GM12875 (cell line): ENCODE measurements at regions not wholly inside any gene's neighbourhood (a gene's known extent, or its start where the extent isn't known, plus 50 kb on each side); places are given as distances from the start of the nearest gene placed in this dataset.

ENCODE experiments used
- H3K4me3 ChIP-seq: one replicate; pipeline ENCODE4 v1.5.1; 2011; ENCODE audit warnings: low read depth, low read length, control low read depth
- CTCF ChIP-seq: IDR thresholded peaks from 2 replicates; pipeline ENCODE4 v1.5.1; 2011; ENCODE audit warnings: low read depth, mild to moderate bottlenecking, control low read depth, inconsistent platforms, low read length, moderate library complexity, borderline replicate concordance; ENCODE audit not compliant: insufficient read depth

- H3K4me3 ChIP-seq, result no peak overlapping the region
- no peak for TF ChIP-seq CTCF
Measured at GRCh38 chr2:8026381-8026780, 655.5 kb upstream of the ID2 start.

- TF ChIP-seq CTCF, result no peak
- H3K4me3 ChIP-seq, result no peak overlapping the region
Measured at GRCh38 chr2:8027387-8027786, 654.5 kb upstream of the ID2 start.

GRCh38 chr2:8028036-8028435 is 653.8 kb upstream of the ID2 start:
- TF ChIP-seq CTCF, result no peak
- no peak overlapping the region for H3K4me3 ChIP-seq

- no peak overlapping the region for H3K4me3 ChIP-seq
- TF ChIP-seq CTCF, result no peak
Measured at GRCh38 chr2:8028436-8028835, 653.4 kb upstream of the ID2 start.

DNA sequence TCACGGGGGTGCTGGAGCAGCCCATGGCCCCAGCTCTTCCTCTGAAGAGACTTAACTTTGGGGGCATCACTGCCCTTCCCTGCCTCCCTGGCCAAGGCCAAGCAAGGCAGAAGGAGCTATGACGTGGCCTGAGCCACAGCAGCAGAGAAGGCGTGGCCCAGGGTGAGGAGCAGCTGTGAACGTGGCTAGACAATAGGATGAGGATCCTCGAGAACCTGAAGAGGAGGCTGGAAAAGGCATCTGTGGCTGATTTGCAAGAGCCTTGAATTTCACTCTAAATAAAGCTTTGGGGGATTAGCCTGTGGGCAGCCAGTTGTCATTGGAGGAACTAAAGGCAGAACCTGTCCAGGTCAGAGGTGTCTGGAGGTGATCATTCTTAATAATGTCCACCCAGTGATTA is 652.9 kb upstream of the ID2 start:
- no peak for TF ChIP-seq CTCF
- no peak overlapping the region for H3K4me3 ChIP-seq

DNA sequence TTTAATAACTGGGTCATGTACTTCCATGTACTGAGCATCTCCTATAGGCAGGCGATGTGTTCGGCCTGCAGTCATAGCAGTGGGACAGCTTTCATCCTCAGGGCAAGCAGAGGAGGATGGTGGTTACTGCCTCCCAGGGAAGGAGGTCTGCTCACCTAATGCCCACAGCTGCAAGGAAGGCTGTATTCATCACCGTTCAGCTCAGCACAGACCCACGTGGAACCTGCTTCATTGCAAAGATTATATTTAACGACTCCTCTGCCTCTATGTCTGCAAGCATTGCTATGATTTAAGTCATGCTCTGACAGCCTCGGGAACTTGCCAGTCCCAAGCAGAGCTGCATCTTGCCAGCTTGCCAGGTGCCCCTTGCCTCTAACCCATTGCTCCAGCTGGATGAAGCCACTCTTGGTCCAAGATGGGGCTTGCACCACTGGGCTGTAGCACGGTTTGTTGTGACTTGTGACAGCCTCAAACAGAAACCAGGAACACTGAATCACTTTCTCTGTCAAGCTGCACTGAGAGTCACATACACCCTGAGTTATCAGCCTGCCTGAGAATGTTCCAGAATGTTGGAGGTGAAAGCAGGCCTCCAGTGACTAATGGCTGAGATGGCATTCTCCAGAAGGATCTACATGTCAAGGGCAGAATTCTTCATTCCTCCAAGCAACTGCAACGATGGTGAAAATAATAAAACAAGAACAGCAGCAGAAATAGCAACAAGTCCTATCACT is 651.1 kb upstream of the ID2 start:
- no peak overlapping the region for H3K4me3 ChIP-seq
- no peak for TF ChIP-seq CTCF

DNA sequence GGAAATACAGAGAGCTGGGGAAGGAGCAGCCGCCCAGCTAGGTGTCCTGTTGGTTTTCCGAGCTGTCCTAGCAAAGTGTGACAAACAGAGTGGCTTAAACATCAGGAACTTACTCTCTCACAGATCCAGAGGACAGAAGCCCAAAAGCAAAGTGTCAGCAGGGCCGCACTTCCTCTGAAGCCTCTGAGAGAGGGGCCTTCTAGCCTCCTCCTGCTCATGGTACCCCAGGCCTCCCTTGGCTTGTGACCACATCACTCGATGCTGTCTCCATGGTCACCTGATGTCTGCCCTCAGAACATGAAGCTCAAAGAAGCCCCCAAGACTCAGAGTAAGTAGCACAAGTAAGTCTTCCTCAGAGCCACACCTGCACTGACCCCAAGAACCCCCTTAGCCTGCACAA is 650.5 kb upstream of the ID2 start:
- no peak overlapping the region for H3K4me3 ChIP-seq
- no peak for TF ChIP-seq CTCF
